PFSK-1 (cell line): ENCODE measurements at regions not wholly inside any gene's neighbourhood (a gene's known extent, or its start where the extent isn't known, plus 50 kb on each side); places are given as distances from the start of the nearest gene placed in this dataset.

Experiments used
- REST ChIP-seq, 2 experiments: IDR thresholded peaks; 2 replicates each; pipeline versions ENCODE4 v1.6.1 to v1.8.0; 2011 to 2012; ENCODE audit warnings: low read depth in 2 of 2, low read length in 2 of 2, control low read depth in 1 of 2, inconsistent platforms in 1 of 2, mild to moderate bottlenecking in 1 of 2, moderate library complexity in 1 of 2; ENCODE audit not compliant: insufficient read depth in 1 of 2
- TAF1 ChIP-seq: IDR thresholded peaks from 2 replicates; pipeline ENCODE4 v1.6.1; 2012; ENCODE audit warnings: low read length, control low read depth, borderline replicate concordance; ENCODE audit not compliant: insufficient read depth

GRCh38 chr4:96531836-96532235 is 691.9 kb downstream of the PDHA2 start:
- TF ChIP-seq REST (IDR thresholded peaks at IDR 0.05; ENCODE audit: insufficient read depth in 1 of 2, low read depth in 2 of 2, low read length in 2 of 2) (no peak), TAF1 (no peak)
